DMS153 treated with DMSO at 0.1 percent for 48 hours (cell line): ENCODE measurements at regions not wholly inside any gene's neighbourhood (a gene's known extent, or its start where the extent isn't known, plus 50 kb on each side); places are given as distances from the start of the nearest gene placed in this dataset.

Experiments used
- DNase-seq: peaks from one replicate; lab custom pipeline; 2025; ENCODE audit not compliant: unreplicated experiment; lab: John Stamatoyannopoulos, UW

DNA sequence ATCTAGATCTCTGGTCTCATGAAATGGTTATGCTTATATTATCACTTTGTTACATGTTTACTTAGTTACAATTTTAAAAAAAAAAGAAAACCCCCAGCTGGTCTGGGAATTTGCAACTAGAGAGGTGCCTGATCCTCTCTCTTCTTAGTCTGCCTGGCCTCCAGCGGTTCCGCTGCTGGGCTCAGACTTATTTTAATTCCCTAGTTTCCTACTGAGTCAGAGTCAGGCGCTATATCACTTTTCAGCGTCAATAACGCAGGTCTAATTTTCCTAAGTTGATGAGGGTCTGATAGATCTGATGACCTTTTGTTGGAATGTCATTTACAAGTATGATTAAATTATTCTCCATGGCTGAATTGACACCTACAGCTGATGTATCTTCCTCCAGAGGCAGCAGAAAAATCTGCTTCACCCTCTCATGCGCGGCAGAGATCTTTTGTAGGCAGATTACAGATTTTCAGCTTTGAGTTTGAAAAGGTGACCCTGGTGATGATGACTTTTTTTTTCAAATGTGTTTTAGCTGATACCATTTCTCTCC, 391.0 kb downstream of the CBLN4 start:
- no peak for DNase-seq

DNA sequence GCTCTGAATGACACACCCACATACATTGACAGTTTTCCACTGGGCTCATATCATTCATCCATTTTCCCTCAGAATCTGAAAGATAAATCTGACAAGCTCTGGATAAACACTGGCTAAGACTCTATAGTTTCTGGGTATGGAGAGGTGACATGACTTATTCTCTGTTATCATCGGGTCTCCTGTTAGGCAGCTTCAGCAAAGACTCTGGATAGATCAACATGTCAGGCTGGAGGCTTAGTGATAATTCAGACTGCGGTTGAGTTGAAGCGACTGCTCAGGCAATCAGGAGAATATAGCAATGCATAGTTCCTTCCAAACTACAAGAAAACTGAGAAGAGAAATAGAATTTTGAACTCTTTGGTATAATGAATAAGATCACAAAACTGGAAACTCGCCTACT, 394.6 kb downstream of the CBLN4 start:
- no peak for DNase-seq

DNA sequence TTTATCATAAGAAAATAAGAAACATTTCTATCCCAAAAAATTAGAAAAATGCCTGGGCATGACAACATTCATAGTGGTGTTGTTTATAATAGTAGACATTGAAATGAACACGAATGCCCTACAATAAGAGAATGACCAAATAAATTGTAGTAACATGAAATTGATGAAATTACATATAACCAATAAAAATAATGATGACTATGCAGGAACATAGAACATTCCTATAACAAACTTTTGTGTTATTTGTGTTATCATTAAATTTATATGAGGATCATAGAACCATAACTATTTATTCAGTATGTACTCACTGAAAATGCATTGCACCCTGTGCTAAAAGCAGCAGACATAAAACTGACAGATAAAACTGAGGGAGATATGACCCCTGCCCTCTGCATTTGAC, 399.7 kb downstream of the CBLN4 start:
- no peak for DNase-seq

DNA sequence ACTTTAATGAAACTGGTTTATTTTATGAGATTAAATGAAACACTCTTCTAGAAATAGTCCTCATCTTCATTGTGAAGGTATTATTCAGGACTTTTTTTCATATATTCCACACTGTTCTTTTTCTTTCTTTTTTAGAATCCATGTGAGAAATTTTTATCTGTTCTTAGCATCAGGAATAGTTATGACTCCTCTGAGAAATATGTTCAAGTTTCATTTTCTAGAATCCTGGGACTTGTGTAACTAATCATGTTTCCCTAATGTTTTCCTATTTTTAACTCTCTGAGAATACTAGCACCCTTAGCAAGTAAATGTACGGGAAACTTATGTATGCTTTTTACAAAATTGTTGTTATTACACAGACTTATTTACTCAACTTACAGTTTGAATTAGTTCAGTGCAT, 407.8 kb downstream of the CBLN4 start:
- DNase-seq = no peak

DNA sequence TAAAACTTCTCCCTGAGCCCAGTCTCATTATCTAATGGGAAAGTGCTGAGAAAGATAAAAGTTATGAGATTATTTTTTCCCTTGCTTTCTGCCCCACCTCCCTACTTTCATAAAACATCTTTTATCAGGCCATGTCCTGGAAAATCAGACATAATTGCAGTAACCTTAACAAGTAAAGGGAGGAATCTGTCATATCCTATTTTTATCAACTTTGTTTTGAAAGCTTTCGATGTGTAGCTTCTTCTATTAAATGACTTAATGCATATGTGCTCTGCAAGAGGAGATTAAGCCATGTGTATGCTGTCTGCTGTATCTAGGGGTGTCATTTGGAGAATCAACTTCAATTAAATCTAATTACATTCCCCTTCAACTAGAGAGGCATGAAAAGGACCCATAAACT, 408.9 kb downstream of the CBLN4 start:
- no peak for DNase-seq

DNA sequence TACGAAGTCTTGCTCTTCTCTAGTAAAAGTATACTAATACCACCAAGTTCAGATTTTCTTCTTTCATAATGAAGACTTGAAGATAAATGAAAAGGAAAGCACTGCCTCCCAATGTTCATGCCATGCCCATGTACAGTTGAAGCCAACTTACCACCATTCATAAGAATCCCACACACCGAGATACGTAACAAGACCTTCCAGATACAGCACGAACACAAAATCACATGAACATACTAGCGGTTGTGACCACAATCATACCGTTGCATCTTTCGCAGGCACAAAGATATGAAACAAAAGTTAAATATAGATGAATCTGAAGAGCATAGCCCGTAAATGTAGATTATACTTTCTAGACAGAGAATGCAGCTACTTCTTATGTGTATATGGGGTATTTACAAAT, 412.5 kb downstream of the CBLN4 start:
- no peak for DNase-seq

DNA sequence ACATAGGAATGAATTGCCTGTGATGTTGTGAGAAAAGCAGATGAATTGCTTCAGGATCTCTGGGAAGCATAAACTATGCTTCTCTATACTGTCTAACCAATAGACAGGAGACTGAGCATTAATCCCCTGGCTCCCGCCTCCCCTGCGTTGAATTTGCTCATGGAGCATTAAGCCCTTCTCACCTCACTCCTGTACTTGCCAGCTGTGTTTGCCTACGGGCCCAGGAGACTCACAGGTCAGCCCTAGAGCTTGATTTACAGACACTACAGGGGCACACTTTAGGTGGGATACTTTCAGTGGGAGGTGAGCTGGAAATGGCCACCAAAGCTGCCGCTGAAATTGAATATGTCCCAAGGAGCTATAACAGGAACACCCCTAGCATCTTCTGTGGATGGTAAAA, 418.7 kb downstream of the CBLN4 start:
- DNase-seq = no peak

DNA sequence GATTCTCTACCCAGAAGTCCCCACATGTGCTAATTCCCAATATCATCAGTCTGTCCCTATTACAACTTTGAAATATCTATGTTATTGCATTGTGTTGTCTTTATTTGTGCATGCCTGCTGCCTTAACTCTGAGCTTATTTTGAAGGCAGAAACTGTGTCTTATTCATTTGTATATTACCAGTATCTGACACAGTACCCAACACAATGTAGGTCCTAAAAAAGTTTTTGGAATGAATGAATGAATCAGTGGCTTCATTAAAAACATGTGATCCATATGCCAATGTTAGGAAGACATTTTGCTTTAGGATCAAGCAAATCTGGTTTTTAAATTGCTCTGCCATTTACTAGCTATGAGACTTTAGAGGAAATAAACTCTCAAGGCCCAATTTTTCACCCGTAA, 420.4 kb downstream of the CBLN4 start:
- DNase-seq = no peak

DNA sequence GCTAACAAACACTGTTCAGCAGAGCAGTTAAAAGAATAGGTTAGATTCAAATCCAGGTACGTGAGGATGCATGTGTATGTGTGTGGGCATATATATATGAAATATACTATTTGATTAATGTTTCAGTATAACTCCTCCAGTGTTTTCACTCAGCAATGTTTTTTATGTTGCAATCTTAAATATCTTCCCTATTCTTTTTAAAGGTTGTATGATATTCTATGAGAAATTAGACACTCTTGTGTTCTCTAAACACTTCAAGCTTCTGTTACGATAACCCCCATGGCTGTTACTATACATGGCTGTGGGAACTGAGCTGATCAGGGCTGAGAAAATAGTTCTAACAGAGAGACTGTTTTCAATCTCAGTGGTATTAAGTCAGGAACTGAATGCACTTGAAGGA, 421.0 kb downstream of the CBLN4 start:
- DNase-seq = no peak

DNA sequence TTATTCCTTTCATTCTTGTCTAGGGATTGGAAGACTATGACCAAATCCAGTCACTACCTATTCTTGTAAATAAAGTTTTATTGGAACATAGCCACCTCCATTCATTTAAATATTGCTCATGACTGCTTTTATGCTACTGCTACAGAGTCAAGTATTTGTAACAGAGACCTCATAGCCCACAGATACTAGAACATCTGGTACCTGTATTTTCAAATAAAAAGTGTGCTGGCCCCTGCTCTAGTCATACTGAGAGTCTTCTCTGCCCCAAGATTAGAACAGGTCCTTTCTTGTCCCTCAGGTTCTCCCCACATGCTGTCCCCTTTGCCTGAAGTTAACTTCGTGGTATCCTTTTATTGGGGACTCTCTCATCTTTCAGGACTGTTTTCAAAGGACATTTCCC, 422.3 kb downstream of the CBLN4 start:
- no peak for DNase-seq

DNA sequence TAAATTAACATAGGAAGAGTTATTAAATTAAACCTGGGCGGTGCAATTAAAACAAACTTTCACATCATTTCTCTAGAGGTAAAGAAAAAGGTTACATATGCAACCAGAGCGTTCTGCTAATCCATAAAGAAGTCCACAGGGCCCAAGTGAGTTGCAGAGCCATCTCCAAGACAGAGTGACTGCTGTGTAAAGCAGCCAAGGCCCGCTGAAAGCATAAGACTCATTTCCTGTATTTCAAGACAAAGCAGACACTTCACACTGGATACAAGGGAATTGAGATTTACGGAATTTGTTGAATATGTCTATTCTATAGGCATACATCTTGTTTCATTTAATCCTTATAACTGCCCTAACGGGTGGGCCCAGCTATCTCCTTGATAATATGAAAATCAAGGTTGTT, 422.8 kb downstream of the CBLN4 start:
- no peak for DNase-seq

DNA sequence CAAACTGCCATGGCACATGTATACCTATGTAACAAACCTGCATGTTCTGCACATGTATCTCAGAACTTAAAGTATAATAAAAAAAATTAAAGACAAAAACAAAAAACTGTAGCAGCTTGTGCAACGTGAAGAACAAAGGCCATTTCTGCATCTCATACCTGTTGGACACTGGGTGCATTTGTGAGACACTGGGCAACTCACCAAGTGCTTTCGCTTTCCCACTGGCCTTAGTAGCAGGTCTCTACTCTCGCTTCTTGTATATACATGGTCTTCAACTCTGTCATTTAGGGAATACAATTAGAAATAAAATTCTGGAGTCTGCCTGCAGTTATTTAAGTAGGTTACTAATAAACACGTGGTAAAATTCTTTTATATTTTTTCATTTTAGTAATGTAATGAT, 423.8 kb downstream of the CBLN4 start:
- no peak for DNase-seq

DNA sequence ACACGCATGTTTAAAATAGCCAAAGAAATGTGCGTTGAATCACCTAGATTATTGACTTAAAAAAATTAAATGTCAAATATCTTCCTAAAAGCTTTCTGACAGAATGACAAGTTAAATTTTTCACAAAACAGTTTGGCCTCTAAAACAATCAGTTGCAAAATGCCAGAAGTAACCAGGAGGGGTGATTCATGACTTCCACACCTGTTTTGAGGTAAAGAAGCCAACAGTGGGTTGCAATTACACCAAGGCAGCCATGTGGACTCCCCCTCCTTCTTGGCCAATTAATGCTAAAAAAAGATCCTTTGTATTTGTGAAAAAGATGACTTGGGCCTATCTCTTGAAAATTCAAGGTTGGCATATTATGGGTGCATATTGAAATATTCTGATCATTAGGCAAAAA, 424.8 kb downstream of the CBLN4 start:
- DNase-seq = no peak

DNA sequence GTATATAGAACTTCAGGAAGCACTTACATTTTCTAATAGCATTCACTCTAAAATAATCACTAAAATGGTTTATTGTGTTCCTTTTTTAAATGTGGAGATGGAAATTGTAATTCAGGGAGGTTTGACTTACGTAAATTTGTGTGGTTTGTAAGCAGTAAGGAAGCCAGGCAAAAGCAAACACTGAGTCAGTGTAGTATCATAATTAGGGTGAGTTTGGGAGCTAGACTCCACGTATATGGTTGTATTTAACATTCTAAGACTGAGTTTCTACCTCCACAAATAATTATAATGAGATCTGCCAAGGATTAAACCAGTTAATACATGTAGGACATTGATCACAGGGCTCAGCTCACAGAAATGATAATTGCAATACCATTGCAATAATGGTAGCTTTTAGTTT, 425.5 kb downstream of the CBLN4 start:
- no peak for DNase-seq

DNA sequence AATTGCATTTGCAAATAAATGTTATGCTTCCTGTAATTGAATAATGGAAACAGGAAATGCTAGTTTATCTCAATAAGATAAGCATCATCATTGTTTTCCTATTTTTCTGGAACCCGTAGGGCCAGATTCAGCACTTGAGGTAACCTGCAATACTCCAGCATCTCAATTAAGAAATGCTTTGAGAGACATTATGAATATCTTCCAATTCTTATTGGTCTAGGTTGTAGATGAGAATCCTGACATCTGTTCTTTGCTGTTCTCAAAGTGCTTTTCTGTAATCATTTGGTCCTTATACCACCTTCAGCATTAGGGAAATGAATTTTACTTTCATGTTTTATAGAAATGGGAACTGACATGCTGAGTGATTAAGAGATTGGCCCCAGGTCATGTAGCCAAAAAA, 428.3 kb downstream of the CBLN4 start:
- DNase-seq = no peak

DNA sequence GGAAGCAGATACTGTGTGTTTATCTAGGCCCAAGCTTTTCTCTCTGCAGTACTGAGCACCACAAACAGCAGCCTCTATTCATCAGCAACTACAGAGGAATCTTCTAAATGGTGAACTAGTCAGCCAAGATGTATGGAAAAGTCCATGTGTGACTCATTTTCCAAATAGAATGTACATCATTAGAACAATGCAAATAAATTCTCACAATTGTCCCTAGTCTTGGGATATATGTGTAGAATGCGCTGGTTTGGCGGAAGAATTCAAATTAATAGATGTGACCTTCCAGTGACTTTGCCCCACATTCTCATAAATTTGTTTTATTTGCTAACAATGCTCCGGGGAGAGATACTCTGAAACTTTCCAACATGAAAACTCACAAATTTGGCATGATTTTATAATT, 436.2 kb downstream of the CBLN4 start:
- DNase-seq = no peak

DNA sequence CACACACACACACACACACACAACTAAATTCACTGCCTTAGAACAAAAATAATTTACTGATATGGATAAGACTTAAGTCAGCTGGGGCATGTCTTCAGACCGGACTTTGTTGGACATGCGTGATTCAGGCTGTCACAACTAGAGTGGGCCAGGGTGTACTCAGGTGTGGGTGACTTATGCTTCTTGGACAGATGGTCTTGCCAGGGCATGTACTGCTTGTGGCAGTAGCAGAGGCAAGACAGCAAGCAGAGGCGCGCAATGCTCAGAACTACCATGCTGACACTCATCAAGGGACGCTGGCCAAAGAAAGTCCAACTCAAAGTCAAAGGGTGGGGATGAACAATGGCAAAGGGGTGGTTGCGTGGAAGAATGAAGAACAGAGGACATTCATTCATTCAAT, 437.5 kb downstream of the CBLN4 start:
- no peak for DNase-seq

DNA sequence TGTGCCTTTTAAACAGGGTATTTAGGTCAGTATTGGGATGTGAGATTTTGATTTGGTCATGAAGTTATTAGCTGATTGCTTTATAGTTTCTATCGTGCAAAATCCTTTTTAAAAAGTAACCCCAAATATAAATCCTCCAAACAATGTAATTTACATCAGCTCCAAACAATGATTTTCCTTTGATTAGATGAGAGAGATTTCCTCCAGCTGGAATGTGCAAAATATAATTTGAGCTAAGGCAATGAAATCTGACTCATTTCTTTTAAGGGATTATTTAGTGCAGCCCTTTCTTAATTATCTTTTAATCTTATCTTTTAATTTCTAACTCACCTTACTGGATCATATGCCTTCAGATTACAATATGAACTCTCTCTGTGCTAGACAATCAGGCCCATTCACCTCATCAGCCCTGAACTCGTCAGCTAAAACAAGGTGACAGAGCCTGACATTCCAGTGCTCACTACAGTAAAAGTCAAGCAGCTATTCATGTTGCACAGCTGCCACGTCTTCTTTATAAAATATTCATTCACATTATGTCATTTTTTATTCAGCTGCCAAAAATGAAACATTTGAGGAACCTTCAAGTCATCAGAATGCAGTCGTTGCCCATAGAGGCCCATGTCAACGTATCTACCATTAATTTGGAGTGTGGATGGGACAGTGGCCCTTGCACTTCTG, 440.1 kb downstream of the CBLN4 start:
- DNase-seq = no peak

DNA sequence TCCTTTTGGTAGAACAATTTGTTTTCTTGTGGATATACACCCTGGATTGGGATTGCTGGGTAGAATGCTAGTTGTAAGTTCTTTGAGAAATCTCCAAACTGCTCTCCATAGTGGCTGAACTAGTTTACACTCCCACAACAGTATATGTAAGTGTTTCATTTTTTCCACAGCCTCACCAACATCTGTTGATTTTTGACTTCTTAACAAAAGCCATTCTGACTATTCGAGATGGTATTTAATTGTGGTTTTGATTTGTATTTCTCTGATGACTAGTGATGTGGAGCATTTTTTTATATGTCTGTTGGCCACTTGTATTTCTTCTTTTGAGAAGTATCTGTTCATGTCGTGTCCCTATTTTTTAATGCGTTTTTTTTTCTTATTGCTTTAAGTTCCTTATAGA, 444.1 kb downstream of the CBLN4 start:
- DNase-seq = no peak

DNA sequence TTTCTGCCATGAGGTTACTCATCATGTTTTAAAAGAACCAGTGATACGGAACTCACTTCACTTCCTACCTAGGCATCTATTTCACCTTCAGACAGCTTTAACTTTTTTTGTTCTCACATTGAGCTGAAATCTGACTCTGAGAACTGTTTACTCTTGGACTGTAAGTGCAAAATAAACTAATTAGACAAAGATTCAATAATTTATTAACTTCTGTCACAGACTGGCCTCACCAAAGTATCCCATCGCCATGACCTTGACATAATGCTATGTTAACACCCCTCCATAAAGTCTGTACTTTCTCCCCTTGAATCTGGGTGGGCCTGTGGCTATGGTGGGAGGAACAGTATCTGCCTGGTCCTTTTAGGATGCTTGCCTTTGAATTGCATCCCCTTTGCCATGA, 448.1 kb downstream of the CBLN4 start:
- DNase-seq = no peak

DNA sequence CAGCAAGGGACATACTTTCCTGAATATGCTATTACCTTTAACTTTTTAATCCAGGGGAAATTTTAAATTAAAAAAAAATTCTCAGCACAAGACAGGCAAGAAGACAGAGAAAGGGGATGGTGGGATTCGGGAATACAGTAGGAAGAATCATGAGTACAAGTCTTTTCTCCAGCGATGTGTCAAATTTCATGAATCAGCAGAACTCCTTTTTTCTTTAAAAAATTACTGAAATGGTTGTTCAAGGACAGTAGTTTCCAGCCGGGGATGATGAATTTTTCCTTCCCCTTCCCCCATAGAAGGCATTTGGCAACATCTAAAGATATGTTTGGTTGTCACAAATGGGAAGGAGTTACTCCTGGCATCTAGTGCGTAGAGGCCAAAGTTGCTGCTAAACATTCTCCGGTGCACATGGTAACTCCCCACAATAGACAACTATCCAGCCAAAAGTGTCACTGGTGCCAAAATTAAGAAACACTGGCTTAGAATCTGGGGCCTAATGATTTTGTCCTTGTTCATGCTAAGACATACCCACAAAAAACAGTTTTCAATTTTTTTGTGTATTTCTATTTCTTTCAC, 450.2 kb downstream of the CBLN4 start:
- no peak for DNase-seq

DNA sequence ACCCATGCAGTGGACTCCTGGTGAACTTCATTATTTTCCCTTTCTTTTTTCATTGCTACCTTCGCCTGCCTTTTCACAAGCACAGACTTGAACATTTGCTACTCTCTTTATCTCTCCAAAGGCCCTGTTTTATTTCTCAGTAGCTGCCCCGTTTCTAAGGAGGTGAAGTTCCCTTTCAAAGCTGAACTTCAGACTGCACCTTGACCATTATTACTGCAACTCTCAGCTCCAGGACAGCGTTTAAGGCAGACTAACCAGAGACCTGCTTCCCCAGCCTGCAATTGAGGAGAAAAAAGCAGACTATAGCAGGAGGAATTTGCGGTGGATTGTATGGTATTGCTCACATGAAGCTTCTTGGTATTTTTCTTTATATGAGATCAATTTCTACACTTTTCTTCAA, 460.7 kb downstream of the CBLN4 start:
- no peak for DNase-seq

DNA sequence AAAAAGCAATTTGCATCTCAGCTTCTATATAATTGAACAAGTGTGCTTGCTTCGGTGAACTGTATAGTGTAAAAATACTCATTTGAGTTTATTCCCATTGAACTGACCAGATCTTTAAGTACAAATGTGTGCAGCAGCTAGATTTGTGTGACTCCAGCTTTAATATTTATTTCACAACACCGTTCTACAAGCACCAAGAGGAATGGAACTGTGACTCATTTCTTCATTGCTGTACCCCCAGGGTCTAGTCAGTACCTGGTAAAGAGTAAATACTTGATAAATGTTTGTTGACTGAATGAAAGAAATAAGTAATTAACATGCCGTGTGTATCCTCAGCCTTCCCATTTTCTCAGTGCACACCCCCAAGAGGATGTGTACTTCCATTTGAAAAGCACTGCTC, 464.8 kb downstream of the CBLN4 start:
- DNase-seq = no peak
